ENCODE measurements at regions not wholly inside any gene's neighbourhood (a gene's known extent, or its start where the extent isn't known, plus 50 kb on each side); places are given as distances from the start of the nearest gene placed in this dataset.

DNA sequence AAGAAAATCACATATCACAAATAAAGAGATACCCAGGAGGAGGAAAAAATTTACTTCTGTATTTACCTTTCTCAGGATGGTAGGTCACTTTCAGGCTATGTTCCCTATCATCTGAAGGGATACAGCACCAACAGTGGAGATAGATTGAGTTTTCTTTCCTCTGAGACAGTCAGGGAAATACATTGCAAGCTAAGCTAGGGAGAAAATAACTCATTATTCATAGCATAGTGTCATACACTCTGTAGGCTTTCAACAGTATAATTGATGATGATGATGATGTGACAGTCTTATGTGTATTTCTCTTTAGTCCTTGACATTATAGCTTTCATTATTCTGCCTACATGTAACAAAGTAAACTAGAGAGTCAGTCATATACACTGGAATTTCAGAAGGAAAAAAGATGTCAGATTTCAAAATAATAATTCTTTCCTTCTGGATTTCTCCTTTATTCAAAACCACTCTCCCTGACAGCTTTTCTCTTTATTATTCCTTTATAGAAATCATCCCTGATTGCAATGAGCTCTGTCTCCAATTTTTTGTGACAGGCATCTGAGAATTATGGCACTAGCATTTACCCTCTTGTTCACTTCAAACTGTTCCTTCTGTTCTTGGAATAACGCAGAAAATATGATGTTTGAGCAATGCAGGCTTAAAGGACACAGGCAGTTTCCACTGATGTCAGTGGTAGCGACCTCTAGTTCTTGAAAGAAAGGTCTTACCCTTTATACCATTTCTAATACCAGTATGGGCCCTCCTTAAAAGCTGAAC, 169.1 kb upstream of the EPHA5 start:
- TF ChIP-seq, protein P1, sequence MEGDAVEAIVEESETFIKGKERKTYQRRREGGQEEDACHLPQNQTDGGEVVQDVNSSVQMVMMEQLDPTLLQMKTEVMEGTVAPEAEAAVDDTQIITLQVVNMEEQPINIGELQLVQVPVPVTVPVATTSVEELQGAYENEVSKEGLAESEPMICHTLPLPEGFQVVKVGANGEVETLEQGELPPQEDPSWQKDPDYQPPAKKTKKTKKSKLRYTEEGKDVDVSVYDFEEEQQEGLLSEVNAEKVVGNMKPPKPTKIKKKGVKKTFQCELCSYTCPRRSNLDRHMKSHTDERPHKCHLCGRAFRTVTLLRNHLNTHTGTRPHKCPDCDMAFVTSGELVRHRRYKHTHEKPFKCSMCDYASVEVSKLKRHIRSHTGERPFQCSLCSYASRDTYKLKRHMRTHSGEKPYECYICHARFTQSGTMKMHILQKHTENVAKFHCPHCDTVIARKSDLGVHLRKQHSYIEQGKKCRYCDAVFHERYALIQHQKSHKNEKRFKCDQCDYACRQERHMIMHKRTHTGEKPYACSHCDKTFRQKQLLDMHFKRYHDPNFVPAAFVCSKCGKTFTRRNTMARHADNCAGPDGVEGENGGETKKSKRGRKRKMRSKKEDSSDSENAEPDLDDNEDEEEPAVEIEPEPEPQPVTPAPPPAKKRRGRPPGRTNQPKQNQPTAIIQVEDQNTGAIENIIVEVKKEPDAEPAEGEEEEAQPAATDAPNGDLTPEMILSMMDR (IDR thresholded peaks at IDR 0.05) = no peak

DNA sequence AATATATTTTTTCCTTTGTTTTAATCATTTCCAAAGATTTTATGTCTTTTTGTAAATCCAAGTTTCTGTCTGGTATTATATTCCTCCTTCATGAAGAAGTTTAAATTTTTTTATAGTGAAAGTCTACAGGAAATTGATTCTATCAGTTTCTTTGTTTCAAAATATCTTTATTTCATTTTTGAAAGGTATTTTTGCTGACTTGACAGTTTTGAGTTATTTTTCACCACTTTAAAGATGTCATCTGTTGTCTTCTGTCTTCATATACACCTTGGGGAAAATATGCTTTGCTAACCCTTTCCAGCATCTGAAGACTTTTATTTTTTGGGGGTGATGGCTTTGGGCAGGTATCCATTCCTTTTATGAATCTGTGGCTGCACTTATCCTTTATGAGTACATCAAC, 164.4 kb upstream of the EPHA5 start:
- TF ChIP-seq, protein P1 (IDR thresholded peaks at IDR 0.05) = no peak

DNA sequence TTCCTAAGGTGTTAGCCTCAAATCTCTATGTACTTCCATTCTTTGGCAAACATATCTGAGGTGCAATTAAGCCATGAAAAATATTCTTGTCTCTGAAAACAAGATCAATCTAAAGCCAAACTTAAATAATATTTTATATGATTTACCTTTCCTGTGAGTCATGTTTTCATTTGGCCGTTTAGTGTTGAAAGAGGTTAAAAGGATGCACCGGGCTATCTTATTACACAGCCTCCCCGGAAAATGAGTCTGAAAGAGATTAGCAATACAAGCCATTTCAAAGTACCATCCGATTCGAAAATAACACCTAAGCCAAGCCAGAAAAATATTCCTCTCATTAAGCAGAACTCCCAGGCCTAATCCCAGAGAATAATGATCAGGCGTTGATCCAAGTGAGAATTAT, 161.5 kb upstream of the EPHA5 start:
- TF ChIP-seq, protein P1 (IDR thresholded peaks at IDR 0.05) = no peak

DNA sequence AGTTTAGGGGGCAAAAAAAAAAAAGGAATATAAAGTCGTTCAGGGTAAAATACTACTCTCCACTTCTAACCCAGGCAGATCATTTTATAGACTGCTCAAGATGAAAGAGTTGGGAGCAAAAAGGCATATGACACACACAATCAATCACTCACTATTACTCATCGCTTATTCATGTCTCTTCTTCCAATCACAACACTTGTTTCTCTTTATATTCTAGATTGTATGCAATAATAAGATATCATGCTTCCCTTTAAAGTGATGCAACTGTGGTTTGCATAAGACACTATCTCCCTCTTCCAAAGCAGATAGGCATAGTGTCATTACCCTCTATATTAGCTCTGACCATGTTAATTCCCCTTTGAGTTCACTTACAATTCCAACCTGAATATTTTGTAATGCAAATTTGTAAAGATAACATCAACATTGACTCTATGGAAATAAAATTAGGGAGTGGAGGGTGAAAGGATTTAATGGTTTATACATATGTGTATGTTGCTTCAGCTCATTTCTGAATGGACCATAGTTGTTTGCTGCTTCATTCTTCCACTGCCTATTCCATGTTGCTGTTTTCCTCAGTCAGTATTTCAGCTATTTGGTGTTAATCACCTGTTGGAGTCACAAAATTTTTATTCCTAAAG, 154.9 kb upstream of the EPHA5 start:
- TF ChIP-seq, protein P1 (IDR thresholded peaks at IDR 0.05) = no peak

DNA sequence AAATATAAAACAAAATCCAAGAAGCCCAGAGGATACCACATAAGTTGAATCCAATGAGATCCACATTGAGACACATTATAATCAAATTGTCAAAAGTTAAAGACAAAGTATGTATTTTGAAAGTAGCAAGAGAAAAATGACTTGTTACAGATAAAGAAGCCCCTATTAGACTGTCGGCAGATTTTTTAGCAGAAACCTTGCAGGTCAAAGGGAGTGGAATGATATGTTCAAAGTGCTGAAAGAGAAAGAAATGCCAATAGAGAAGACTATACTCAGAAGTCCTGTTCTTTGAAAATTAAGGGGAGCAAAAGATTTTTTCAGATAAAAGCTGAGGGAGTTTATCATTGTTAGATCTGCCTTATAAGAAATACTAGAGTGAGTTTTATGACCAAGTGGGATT, 148.9 kb upstream of the EPHA5 start:
- TF ChIP-seq, protein P1 (IDR thresholded peaks at IDR 0.05) = no peak

- TF ChIP-seq, protein P1 (IDR thresholded peaks at IDR 0.05) = no peak
These were observed 135.6 kb upstream of the EPHA5 start for GRCh38 chr4:65805936-65806335.

DNA sequence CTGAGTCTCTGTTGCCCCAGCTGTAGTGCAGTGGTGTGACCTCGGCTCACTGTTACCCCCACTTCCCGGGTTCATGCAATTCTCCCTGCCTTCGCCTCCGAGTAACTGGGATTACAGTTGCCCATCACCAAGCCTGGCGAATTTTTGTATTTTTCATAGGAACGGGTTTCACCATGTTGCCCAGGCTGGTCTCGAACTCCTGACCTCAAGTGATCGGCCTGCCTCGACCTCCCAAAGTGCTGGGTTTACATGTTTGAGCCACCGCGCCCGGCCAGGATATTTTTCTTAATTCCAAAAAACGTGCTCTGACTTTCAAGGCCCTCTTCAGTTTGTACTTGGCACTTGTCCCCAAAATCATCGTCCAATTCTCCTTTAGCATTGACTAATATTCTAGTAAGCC, 129.2 kb upstream of the EPHA5 start:
- TF ChIP-seq, protein P1 (IDR thresholded peaks at IDR 0.05) = no peak
